ENCODE measurements at regions not wholly inside any gene's neighbourhood (a gene's known extent, or its start where the extent isn't known, plus 50 kb on each side); places are given as distances from the start of the nearest gene placed in this dataset.

DNA sequence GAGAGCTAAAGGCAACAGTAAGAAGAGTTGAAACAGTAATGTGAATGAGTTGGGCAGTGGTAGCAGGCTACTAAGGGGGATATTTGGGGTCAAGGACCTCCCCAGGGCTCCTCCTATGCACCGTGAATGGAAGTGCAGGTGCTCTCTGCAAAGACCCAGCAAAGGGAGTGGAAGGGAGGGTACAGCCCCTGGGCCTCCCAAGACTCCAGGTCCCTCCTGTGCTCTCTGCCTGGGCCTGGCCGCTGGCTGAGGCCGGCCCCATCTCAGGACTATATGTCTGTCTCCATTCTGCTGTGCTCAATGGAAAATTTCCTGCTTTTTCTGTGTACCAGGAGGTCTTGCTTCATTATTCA, 372.1 kb upstream of the MKI67 start:
- DNase-seq (ENCODE audit: low spot score): no peak

DNA sequence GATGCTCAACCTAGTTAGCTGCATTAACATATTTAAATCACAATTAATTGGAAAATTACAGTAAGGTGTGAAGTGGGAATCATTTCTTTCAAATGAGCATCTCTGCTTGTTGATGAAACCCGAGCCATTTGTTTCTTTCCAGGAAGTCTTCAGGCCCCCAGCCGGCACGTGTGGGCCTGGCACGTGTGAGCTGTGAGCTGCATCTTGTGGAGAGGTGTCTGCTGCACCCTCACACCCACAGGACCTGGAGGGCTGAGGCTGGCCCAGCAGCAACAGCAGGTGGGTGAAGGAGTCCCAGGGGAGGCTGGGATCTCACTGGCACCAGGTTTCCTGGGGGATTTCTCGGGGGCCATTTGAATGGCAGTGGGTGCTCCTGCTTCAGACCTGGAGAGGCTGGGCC, 372.5 kb upstream of the MKI67 start:
- DNase-seq (ENCODE audit: low spot score): no peak

DNA sequence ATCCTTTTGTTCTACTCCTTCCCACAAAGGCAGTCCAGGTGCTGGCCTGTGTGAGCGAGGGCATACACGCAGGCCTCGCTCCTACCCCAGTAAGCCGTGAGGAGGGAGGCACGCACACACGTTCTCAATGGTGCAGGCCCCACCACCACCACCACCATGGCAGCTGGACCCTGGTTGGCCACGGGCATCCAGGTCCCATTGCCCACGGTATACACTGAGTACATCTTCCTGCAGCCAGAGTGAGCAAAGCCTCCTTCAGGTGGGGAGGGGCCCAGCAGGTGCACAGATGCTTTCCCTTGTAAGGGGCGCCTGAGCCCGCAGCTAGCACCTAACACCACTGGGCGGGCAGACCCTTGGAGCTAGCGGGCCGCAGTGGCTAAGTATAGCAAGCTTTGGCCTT, 373.3 kb upstream of the MKI67 start:
- DNase-seq (ENCODE audit: low spot score): no peak

- no peak for DNase-seq (ENCODE audit: low spot score)
Measured at GRCh38 chr10:128499956-128500355, 373.7 kb upstream of the MKI67 start.

DNA sequence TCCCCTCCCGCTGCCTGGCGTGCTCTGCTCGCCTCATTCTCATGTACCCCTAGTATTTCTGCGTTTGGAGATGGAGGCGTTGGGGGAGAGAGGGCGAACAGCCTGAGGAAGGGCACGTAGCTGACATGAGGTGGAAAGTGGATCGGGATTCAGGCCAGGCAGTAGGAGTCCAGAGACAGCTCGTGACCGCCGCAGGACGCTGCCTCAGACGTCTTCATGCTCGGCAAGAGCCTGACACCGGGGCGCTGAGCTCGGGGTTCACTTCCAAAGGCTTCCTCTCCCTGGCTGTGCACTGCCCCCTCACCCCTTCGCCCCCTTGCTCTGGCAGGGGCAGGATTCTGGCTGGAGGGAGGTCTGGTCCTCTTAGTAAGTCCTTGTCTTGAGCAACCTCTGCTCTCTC, 374.4 kb upstream of the MKI67 start:
- DNase-seq (ENCODE audit: low spot score): no peak

GRCh38 chr10:128505346-128505745, 379.1 kb upstream of the MKI67 start:
- DNase-seq (ENCODE audit: low spot score): no peak

DNA sequence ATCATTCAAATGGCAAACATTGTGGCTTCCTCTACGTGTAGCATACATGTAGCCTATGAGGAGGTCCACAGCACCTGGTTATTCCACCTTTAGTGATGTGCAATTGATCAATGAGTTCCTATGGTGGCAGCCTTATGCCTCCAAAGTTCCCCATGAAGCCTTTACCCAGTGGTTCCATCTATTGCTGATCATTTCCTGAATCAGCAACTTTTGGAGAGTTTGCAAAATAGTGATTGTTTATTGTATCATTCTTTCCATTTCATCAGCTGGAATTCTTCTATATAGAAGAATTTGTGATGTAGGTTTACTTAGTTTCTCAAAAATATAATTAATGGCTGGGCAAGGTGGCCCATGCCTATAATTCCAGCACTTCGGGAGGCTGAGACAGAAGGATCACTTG, 380.2 kb upstream of the MKI67 start:
- no peak for DNase-seq (ENCODE audit: low spot score)

DNA sequence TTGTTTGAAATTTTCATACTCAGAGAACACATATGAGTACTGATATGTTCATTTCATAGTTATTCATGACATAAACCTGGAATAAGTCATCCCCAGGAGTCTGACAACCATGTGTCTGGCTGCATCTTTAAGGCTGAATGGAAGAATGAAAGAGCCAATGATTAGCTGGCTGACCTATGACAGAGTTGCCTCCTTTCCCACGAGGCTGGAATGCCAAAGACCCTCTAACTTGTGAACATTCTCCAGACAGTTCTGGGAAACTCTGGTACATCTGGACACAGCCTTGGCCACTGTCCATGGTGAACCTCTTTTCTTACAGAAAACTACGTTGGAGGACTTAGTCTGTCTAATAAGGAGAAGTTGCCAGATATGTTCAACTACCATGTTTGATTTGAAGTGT, 380.8 kb upstream of the MKI67 start:
- no peak for DNase-seq (ENCODE audit: low spot score)

DNA sequence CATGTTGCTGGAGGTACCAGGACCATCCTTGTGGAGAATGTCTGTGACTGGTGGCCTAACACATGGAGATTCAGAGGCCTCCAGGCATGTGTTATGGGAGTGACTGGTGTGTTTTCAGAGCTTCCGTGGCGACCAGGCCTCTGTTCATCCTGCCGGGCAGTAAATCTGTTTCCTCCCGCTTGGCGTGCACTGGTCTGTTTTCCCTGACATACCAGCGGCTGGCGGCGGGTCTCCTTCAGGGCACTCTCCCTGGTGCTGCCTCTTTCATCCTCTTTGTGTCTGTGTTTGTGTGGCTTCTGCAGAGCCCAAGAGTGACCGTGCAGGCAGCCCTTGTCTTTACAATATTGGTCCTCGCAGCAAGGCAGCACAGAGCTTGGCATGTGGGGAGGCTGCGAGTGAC, 385.1 kb upstream of the MKI67 start:
- no peak for DNase-seq (ENCODE audit: low spot score)

- DNase-seq (ENCODE audit: low spot score): no peak
Measured at GRCh38 chr10:128512767-128513166, 386.5 kb upstream of the MKI67 start.

DNA sequence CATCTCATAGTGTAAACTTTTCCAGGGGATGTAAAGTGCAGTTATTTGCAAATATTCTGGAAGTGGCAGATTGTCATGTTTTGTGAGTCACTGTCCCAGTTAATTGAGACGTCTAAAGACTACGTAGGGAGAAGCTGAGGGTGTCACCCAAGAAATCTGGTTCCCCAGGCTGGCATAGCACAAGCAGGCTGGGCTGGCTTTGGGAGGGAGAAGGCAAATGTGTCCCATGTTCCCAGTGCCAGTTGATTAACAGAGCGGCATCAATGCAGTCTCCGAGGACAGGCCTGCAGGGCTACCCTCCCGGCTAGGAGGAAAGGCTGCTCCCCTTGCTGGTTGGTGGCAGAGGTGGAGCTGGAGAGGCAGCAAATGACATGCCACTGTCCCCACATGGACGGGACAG, 388.3 kb upstream of the MKI67 start:
- DNase-seq (ENCODE audit: low spot score): no peak

DNA sequence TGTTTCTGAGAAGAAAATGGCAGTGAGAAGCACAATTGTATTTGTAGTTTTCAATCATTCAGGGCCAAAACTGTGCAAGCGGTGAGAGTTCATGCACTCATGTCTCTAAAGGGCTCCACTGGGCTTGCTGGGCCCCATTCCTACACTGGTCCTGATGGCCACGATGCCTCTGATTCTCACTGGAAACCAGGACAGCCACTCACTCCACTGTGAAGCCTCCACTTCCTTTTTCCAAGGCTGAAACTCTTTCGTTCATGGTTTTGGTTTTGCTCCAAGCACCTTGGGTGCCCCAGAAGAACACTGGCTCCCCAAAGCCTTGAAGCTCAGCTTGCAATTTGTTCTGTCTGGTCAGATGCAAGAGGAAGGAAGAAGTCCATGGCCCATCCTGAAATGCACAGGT, 390.0 kb upstream of the MKI67 start:
- DNase-seq (ENCODE audit: low spot score): no peak

- DNase-seq (ENCODE audit: low spot score): no peak
Measured at GRCh38 chr10:128517167-128517566, 390.9 kb upstream of the MKI67 start.

DNA sequence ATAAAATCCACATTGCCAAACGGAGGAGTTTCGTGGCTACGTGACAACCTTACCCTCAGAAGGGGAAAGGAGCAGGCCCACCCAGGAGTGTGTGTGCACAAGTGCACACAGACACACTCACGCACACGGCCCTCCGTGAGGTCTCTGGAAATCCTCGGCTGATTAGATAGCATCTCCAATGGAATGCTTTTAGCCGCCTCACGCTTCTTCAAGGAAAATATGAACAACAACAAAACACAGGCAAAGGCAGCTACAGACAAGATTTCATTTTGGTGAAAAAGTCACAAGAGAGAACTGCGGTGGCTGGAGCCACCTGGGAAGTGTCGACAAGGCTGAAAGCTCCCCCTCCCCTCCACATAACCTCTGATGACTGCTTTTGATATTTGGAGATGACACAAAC, 391.8 kb upstream of the MKI67 start:
- DNase-seq (ENCODE audit: low spot score): no peak

- no peak for DNase-seq (ENCODE audit: low spot score)
Measured at GRCh38 chr10:128519581-128519980, 393.4 kb upstream of the MKI67 start.

GRCh38 chr10:128520211-128520815, 394.1 kb upstream of the MKI67 start:
- DNase-seq (ENCODE audit: low spot score): no peak

DNA sequence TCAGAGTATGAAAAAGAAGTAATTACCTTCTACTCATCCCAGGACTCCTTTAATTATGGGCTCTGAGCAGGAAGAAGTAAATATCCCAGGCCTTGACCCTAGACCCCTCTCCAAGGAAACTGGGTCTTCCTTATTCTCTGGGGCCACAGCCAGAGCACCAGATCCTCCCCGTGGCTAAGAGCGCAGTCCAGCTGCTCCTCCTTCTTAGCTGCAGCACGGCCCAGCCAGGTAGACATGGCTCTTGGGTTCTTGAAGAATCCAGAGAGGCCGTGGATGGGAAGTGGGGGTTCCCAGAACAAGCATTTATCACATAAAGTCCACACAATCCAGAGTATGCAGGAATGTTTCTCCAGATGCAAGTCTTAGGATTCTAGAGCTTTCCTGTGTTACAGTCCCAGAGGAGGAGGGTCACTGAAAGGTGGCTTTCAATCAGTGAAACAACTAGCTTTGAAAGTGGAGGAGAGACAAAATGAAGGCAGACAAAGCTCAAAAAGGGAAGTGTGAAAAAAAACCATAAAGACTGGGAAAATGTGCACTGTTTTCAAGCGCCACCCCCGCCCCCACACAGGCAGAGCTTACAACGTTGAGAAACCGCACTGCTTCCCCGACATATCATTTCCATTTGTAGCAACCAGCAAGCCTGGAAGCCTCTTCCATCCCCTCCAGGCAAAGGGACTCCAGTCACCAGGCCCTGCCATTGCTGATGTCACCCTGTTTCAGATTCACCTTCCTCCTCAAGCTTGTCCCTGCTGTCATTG, 396.5 kb upstream of the MKI67 start:
- DNase-seq (ENCODE audit: low spot score): no peak

GRCh38 chr10:128525444-128525843, 399.2 kb upstream of the MKI67 start:
- DNase-seq (ENCODE audit: low spot score): no peak

- no peak for DNase-seq (ENCODE audit: low spot score)
Measured at GRCh38 chr10:128525936-128526335, 399.7 kb upstream of the MKI67 start.

DNA sequence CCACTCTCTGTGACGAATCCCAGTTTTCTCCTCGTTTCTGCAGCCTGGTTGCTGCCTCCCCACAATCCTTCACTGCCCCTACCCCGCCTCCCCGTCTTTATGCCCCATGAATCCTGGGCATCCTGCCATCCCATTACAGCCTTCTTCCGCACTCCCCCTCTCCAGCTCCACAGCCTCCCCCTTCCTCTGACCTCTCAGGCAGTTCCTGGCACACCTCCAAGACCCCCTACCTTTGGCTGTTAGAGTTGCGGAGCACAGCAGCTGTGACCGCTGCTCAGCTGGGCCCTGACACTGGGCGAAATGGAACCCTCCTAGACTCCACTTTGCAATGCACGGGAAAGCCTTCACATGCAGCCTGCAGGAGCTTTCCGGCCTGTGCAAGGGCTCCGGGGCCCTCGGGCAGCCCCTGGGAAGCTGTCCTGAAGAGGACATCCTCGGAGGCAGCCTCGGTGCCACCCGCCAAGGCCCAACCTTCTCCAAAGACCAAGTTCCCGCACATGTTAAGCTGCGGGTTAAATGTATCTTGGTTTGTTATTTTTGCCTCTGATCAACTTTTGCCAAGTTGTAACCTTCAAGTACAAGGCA, 400.7 kb upstream of the MKI67 start:
- peak; percentile 4 for DNase-seq (ENCODE audit: low spot score)

GRCh38 chr10:128527711-128528110, 401.5 kb upstream of the MKI67 start:
- DNase-seq (ENCODE audit: low spot score): no peak

- no peak for DNase-seq (ENCODE audit: low spot score)
Measured at GRCh38 chr10:128528167-128528566, 401.9 kb upstream of the MKI67 start.

DNA sequence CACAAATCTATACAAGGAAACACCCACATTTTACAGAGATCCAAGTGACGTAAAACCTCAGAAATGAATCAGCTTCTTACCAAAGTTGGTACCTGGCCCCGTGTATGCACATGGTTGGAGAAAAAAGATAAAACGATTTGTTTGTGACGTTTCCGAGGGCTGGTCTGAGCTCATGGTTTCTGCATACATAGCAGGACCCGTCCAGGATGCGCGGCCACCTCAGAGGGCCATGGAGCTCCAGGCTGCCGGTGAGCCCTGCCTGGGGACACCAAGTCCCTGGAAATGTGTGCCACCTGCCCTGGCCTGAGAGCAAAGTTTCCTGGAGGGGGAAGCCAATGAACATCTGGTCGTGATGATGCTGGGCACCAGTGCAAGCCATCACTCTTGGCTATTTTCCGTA, 402.6 kb upstream of the MKI67 start:
- DNase-seq (ENCODE audit: low spot score): no peak

- DNase-seq (ENCODE audit: low spot score): no peak
Measured at GRCh38 chr10:128529225-128529624, 403.0 kb upstream of the MKI67 start.

Measured in cerebellar cortex (tissue), 1 donor.